Heart right ventricle (tissue), 16 donors: ENCODE measurements at regions not wholly inside any gene's neighbourhood (a gene's known extent, or its start where the extent isn't known, plus 50 kb on each side); places are given as distances from the start of the nearest gene placed in this dataset.
"Not testable (repeated sequence)": the region's sequence is repeated elsewhere in the genome, so short reads cannot be mapped to it uniquely, and the experiment has no call there.

ENCODE experiments used
- ATAC-seq, 8 donors: fragments of 200-7000 bp; cut with Tn5 transposase; one replicate each; pipeline ENCODE4 v1.9.1; 2020; ENCODE audit warnings: mild to moderate bottlenecking in 8 of 8, moderate library complexity in 8 of 8, moderate number of reproducible peaks in 1 of 8
- DNase-seq, 2 donors: peaks; one replicate each; pipeline ENCODE4 v3.0.0-alpha.2; 2020
- H3K27ac ChIP-seq, 10 donors: fragments of 200-600 bp; sonication (generic) in 2 of 10; one replicate each; pipeline versions ENCODE4 v1.5.0 to v1.8.0; 2020 to 2022; ENCODE audit warnings: mild to moderate bottlenecking in 3 of 10
- H3K27me3 ChIP-seq, 7 donors: fragments of 200-600 bp; one replicate each; pipeline ENCODE4 v1.8.0; 2021 to 2022; ENCODE audit warnings: mild to moderate bottlenecking in 2 of 7
- H3K36me3 ChIP-seq, 9 donors: fragments of 200-600 bp; sonication (generic) in 1 of 9; one replicate each; pipeline versions ENCODE4 v1.5.0 to v1.8.0; 2020 to 2022; ENCODE audit warnings: mild to moderate bottlenecking in 2 of 9
- H3K4me1 ChIP-seq, 9 donors: fragments of 200-600 bp; sonication (generic) in 1 of 9; one replicate each; pipeline versions ENCODE4 v1.5.0 to v1.8.0; 2020 to 2022; ENCODE audit warnings: mild to moderate bottlenecking in 4 of 9
- H3K4me3 ChIP-seq, 10 donors: fragments of 200-600 bp; sonication (generic) in 2 of 10; one replicate each; pipeline versions ENCODE4 v1.5.0 to v1.8.0; 2020 to 2022; ENCODE audit warnings: mild to moderate bottlenecking in 7 of 10, moderate library complexity in 2 of 10
- H3K9me3 ChIP-seq, 11 donors: fragments of 200-600 bp in 10 of 11; sonication (generic) in 2 of 11; one replicate each; pipeline versions ENCODE4 v1.5.0 to v1.8.0; 2013 to 2022; ENCODE audit warnings: mild to moderate bottlenecking in 2 of 11, control low read depth in 1 of 11, moderate library complexity in 1 of 11
- CTCF ChIP-seq, 9 donors: fragments of 200-600 bp; sonication (generic) in 2 of 9; IDR thresholded peaks; one replicate each; pipeline versions ENCODE4 v1.5.0 to v1.8.0; 2021 to 2022; ENCODE audit warnings: antibody characterized with exemption in 9 of 9, mild to moderate bottlenecking in 5 of 9, moderate library complexity in 1 of 9
- WGBS, 2 donors: extraction: QIAGEN DNeasy Blood & Tissue Kit; methylation state at CpG; one replicate each; pipeline ENCODE4 v1.1.7; 2013; ENCODE audit warnings: inconsistent platforms in 1 of 2; 5-methylcytosine and 5-hydroxymethylcytosine counted together
- intact Hi-C, 10 donors: fragments of 100-400 bp; cut with DNase I; formaldehyde crosslinking; loops; one replicate each; pipeline versions ENCODE4 v1.11.1 to v1.14.2; 2022
- donor health status: Arrhythmogenic right ventricular cardiomyopathy.
- donor health status: ischemic (EF 13 %, LVEDD 7.1; RV severe dilation, severe dysfunction).
- donor health status: healthy with polysubstance abuse.
- donor health status: DM: no; HTN: yes; CAD: no.
- donor health status: DM: no; HTN: no; CAD: no.
- donor health status: ischemic (EF 25% LVEDD 6.9; RV normal size, moderate dysfunction).
- donor health status: ischemic (EF 25% LVEDD 5.7; RV mildly dilated, moderate dysfunction).
- donor health status: healthy.
- donor health status: DM: yes; HTN: yes; CAD: no.
- donor health status: Ischemic cardiomyopathy.
- donor health status: ischemic (EF 35%, LVEDD 5.7; RV mildly dilated, moderate dysfunction).
- donor health status: nonischemic (EF 11% LVEDD 7.7; RV severe dilation, severe dysfunction).
- donor health status: DM: yes; HTN: yes; CAD: no.
- donor health status: PGD.
- donor health status: ischemic (EF 29% LVEDD 5.4; RV normal size, mild dysfunction).
- donor health status: nonischemic (EF 23%, LVEDD 6.1; RV moderate dilation, normal function).

- no peak for TF ChIP-seq CTCF (IDR thresholded peaks at IDR 0.05)
- Histone ChIP-seq H3K36me3 (no peaks in the 10 kb centered on the region), H3K27ac (no peak overlapping the region), H3K27me3 (no peaks in the 10 kb centered on the region), H3K9me3 (peaks cover 0 to 6% (median 0%) of the 10 kb centered on the region in 11 donors), H3K4me1 (no peaks in the 10 kb centered on the region), H3K4me3 (no peak overlapping the region)
- ATAC-seq (no peak), DNase-seq (no peak)
- intact Hi-C loops = no loop called here
Observed at GRCh38 chr11:90698238-90698637, 475.4 kb upstream of the CHORDC1 start.

GRCh38 chr11:90675496-90675895, 452.6 kb upstream of the CHORDC1 start:
- DNase-seq, intact Hi-C loops, H3K9me3 ChIP-seq, H3K27ac ChIP-seq, H3K27me3 ChIP-seq, H3K36me3 ChIP-seq, H3K4me1 ChIP-seq, ATAC-seq, H3K4me3 ChIP-seq: not testable (repeated sequence)
- WGBS, 2 donors = 76 to 95% methylated on average over 1 of the region's 1 CpG

DNA sequence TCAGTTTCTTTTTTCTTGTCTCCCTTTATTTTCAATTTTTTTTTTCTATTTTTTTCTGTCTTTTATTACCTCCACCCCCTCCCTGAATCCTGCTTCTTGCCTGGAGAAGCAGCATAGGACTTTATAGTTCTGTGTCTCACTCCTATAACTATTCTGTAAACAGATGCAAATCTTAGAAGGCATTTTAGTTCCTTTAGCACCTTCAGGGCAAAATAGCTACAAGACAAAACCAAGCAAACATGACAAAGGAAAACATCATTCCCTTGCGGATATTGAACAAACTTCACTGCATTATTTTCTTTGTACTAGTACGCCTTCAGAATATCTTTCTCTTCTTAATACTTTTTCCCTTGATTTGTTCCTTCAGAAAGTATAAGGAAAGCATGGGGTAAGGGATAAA, 446.2 kb upstream of the CHORDC1 start:
- Histone ChIP-seq H3K27me3 (no peaks in the 10 kb centered on the region), H3K36me3 (no peaks in the 10 kb centered on the region), H3K4me3 (no peak overlapping the region), H3K9me3 (peaks cover 0 to 6% (median 0%) of the 10 kb centered on the region in 11 donors), H3K4me1 (no peaks in the 10 kb centered on the region), H3K27ac (no peak overlapping the region)
- no peak for TF ChIP-seq CTCF (IDR thresholded peaks at IDR 0.05)
- 92 to 95% methylated on average over 2 of the region's 2 CpGs for WGBS, 2 donors
- ATAC-seq (no peak), DNase-seq (no peak)
- intact Hi-C loops = no loop called here

GRCh38 chr11:90668502-90668901, 445.7 kb upstream of the CHORDC1 start:
- Histone ChIP-seq H3K27me3 (no peaks in the 10 kb centered on the region), H3K9me3 (peaks cover 0 to 6% (median 0%) of the 10 kb centered on the region in 11 donors), H3K4me1 (no peaks in the 10 kb centered on the region), H3K4me3 (no peak overlapping the region), H3K27ac (no peak overlapping the region), H3K36me3 (no peaks in the 10 kb centered on the region)
- ATAC-seq (no peak), DNase-seq (no peak)
- intact Hi-C loops = no loop called here
- no peak for TF ChIP-seq CTCF (IDR thresholded peaks at IDR 0.05)

GRCh38 chr11:90661233-90661632, 438.4 kb upstream of the CHORDC1 start:
- Histone ChIP-seq H3K4me1 (no peaks in the 10 kb centered on the region), H3K36me3 (no peaks in the 10 kb centered on the region), H3K4me3 (no peak overlapping the region), H3K27ac (no peak overlapping the region), H3K27me3 (no peaks in the 10 kb centered on the region), H3K9me3 (peaks cover 0 to 6% (median 0%) of the 10 kb centered on the region in 11 donors)
- intact Hi-C loops = no loop called here
- WGBS, 2 donors = 68 to 80% methylated on average over 2 of the region's 2 CpGs
- no peak for TF ChIP-seq CTCF (IDR thresholded peaks at IDR 0.05)
- DNase-seq = no peak
- ATAC-seq = no peak
